Amygdala (tissue), 56 donors: ENCODE measurements at regions not wholly inside any gene's neighbourhood (a gene's known extent, or its start where the extent isn't known, plus 50 kb on each side); places are given as distances from the start of the nearest gene placed in this dataset.

Experiments
- DNase-seq, 56 donors: peaks; one replicate each; lab custom pipeline; 2025; lab: John Stamatoyannopoulos, UW

DNA sequence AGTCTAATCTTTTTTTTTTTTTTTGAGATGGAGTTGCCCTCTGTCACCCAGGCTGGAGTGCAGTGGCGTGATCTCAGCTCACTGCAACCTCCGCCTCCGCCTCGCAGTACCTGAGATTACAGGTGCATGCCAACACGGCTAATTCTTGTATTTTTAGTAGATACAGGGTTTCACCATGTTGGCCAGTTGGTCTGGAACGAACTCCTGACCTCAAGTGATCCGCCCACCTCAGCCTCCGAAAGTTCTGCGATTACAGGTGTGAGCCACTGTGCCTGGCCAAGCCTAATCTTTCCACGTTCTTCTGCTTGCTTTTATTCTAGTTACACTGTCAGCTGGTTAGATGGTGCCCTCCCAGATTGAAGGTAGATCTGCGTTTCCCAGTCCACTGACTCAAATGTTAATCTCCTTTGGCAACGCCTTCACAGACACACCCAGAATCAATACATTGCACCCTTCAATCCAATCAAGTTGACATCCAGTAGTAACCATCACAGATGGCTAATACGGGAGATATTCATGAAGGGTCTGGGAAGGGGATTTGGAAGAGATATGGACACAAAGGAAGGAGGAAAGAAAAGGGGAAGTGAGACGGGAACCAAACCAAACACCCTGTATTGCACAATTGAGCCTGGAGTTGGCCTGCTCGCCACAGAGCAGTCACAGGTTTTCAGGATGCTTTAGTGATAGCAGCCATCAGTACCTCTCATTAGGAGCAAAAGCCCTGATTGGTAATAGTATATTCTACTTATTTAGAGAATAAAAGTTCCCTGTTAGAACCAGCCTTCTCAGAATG is 229.8 kb downstream of the PIK3C3 start:
- DNase-seq = no peak

DNA sequence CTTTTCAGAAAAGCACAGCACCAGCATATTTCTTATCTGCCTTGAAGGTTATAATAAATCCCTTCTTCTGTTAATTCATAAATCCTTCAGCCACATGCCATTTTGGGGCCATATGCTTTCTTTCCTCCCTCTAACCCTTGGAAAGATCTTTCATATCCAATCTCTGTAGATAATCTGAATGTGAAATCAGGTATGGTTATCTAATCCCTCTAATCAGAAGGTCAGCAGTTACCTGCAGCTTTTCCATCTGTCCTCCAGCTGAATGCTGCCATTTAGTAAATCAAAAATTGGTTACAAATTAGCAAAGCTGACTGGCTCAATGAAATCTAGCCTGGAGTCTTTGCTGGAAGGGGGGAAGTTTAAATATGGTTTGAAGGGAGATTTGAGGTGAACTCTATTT is 230.5 kb downstream of the PIK3C3 start:
- no peak for DNase-seq

DNA sequence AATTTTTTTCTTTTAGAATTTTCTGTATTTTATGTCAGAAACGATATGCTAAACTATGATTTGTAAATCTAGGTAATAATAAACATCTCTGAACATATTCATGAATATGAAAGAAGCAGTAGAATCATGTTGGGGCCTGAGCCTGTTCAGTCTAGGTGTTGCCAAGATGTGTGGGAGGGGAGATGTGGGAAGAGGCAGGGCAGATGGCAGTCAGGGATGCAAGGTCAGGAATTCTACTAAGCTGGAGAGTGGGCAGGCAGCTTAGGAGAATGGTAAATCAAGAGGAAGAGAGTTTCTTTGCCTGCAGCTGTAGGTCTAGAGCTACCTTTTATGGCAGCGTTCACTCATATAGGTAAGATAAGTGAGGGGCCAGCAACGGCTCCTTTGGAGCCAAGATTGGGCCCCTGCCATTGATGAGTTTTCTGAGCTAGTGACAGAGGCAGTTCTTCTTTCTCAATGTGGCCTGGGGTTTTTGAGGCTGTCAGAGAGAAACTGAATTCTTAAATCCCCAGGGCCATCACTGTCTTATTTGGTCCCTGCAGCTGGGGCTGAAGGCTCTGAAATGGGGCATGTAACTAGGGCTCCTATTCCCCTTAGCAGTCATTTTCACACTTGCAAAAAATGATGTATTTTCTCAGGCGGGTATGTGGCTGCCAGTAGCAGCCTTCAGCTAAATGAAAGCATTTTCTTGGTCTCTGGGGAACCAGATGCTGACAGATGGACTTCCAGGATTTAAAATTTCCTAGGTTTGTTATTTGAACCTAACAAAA is 232.8 kb downstream of the PIK3C3 start:
- no peak for DNase-seq

DNA sequence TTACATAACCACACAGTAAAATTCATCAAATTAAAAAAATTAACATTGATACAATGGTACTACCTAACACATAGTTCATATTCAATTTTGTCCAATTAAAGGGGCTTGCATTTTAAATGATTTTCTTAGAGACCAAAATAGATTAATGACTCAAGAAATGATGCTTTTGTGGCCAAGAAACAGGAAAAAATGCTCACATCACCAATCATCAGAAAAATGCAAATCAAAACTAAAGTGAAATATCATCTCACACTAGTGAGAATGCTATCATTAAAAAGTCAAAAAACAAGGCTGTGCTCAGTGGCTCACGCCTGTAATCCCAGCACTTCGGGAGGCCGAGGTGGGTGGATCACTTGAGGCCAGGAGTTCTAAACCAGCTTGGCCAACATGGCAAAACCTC is 235.6 kb downstream of the PIK3C3 start:
- no peak for DNase-seq

DNA sequence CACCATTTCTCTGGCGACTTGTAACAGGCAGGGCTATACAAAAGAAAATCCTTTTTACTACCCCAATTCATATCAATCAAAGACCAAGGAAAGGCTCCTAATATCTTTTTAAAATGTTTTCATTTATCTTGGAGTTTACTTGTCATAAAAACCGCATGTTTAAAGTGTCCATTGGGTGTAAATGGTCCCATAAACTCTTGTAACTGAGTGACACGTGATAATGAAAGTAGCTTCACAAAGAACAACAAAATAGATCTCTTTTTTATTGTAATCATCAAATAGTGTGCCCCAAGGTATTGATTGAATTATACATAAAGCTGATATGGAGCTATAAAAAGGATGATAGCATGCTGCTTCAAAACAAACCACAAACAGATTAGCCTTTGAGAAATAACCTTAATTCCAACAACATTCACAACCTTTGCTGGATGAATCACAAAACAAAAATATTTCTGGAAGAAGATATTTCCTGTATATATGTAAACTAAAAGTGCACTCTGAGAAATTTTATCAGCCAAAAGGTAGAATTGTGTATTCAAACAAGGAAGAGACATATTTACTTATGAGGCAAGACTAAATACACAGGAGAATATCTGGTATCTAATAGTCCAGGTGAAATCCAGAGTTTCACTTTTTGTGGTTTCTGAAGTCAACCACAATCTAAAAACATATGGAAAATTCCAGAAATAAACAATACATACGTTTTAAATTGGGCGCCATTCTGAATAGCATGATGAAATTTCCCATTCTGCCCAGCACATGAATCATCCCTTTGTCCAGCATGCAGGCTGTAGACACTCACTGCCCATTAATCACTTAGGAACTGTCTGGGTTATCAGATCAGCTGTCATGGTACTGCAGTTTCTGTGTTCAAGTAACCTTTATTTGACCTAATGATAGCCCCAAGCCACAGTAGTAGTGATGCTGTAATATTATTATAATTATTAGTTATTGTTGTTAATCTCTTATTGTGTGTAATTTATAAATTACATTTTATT is 237.5 kb downstream of the PIK3C3 start:
- peak in 3 of 56 donors; percentile 3 to 17 (median 4) for DNase-seq

DNA sequence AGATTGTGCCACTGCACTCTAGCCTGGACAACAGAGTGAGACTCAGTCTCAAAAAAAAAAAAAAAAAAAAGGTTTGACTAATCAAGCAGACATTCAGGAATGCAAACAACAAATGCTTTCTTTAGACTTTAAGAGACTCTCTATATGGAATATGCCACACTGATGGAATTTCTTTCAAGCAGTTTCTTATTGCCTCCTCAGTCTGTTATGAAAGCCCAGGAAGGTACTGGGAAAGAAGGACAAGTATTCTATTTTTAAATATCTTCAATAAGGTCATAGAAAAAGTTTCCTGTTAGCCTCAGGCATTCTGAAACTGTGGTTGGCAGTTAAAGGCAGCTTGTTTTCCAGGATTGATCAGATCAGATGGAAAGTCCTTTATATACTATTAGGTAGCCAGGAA is 241.6 kb downstream of the PIK3C3 start:
- no peak for DNase-seq

DNA sequence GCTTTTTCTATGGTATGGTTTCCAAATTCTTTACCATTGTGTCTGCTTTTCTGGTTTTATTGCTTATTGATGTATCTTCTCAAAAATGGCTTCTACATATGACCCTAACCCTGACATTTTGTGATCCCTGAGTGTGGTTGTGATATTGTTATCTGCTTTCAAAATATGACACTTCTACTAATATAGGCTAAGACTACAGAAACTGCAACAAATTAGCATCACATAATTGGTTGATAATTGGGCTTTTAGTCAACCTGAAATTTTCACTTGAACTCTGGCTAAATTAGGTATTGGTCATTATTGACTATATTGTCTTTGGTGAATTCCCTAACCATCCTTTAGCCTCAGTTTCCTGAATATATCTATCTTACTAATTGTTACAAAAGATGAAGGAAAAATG is 246.1 kb downstream of the PIK3C3 start:
- no peak for DNase-seq

DNA sequence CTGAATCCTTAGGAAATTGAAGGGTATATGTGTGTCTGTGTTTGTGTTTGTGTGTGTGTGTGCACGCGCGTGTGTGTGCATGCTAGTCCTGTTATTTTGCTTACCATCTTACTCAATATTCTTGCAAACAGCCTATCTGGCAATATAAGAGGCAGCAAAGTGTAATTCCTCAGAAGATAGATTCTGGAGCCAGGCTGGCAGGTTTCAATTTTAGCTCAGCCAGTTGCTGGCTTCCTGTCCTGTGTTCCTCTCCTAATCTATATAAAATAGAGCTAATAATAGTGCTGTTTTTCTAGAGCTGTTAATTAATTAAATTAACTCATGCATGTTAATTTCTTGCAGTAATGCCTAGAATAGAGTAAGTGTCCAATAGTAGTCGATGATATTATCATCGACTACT is 256.2 kb downstream of the PIK3C3 start:
- no peak for DNase-seq

DNA sequence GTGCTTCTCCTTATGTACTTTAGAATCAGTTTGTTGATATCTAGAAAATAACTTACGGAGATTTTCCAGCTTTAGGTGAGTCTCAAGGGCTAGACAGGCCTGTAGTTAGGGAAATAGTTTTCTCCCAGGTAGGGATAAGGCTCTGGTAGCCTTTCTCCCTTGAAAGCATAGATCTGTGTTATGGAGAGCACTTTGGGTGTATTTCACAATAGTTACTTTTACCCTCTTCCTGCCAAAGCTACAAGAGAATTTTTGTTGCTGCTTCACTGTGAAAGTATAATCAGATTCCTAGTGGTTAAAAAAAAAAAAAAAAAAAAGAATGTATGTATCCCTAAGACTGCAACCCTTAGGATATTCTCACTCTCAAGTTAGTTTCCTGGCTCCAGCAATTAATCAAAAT is 267.5 kb downstream of the PIK3C3 start:
- no peak for DNase-seq

DNA sequence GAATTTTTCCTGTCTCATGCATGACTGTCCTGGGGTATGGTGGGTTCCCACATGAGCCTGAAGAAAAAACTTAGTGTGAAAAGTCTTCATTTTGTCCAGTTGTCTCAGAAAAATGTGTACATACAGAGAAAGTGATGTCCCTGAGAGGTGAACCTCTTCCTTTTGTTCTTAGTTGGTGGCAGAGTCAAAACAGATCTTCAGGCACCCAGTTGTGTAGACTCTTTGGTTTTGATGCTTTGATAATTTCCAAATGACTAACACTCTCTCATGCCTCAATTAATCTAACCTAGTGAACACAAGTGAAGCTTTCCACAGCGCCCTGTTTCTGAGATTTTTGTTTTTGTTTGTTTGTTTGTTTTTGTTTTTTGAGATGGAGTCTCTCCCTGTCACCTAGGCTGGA is 273.5 kb downstream of the PIK3C3 start:
- no peak for DNase-seq

DNA sequence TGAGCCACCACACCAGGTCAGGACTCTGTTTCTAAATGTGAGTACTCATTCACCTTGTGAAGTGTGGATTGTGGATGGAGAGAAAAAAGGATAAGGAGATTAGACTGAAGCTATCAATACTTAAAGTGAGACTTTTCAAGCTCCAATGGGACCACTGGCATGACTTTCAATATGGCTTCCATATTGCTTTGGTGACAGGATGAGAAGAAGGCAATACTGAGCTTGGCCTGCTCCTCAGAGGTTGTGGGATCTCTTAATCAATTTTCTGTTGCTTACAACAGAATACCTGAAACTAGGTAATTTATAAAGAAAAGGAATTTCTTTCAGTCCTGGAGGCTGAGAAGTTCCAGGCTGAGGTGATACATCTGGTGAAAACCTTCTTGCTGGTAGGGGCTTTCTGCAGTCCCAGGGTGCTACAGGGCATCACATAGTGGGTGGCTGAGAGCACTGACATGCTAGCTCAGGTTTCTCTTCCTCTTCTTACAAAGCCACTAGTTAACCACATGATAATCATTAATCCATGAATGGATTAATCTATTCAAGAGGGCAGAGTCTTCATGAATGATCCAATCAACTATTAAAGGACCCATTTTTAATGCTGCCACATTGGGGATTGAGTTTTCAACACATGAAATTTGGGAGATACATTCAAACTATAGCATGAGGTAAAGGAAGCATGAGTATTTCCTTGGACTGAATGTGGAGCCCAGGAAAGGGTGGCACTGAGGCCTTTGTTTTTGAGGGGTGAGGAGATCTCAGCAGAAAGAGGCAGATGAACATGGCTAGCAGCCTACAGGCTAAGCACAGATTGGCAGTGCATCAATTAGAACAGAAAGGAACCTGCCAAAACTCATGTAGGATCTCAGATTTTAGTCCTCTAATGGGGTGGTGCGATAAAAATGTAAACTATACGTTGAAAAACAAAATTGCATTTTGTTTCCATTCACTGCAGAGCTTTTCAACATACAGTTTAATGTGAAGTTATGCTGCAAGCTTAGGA is 274.5 kb downstream of the PIK3C3 start:
- no peak for DNase-seq

DNA sequence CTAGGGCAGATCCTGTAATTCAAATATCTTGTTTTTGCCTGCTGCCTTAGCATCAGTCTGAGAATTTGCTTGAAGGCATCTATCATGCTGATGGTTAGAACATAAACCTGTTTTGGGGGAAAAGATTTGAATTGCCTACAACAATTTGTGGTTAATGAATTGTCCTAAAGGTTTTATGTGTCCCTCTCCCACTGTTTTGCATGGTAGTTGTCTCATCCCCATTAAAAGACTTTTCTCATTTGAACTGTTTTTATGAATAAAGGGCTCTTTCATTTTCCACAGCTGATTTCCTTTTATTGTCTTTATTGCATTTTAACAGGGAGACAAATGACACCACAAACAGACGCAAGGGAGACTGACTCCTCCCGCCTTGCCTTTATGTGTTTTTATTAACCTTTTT is 275.6 kb downstream of the PIK3C3 start:
- no peak for DNase-seq

DNA sequence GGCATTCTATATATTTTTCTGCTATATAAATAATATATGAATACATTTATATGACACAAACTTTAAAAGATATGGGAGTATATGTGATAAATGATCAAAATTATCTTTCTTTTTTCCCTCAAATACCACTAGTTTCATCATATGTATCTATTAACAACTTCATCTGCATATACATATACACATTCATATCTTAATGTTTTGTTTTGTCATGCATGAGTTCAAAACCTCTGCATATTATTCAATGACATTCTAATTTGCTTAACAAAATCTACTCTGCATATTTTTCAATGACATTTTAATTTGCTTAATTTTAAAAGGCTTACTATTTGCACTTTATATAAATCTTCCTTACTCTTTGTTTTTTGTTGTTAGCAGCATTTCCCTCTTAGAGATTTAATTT is 276.2 kb downstream of the PIK3C3 start:
- no peak for DNase-seq

DNA sequence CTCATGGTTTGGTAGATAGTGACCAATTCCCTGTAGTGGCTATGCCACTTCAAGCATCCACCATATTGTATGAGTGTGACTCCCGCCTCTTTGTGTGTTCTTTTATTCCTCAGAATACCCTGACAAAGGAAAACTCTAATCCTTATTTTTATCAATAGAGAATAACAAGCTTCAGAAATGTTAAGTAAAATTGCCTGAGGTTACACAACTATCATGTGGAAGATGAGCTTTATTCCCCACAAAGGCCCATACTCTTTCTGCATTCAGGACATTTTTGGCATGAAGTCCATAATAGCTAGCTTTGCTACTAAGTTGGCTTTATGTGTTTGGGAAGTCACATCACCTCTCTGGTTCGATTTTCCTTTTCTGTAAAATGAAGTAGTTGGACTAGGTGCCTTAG is 276.8 kb downstream of the PIK3C3 start:
- no peak for DNase-seq

DNA sequence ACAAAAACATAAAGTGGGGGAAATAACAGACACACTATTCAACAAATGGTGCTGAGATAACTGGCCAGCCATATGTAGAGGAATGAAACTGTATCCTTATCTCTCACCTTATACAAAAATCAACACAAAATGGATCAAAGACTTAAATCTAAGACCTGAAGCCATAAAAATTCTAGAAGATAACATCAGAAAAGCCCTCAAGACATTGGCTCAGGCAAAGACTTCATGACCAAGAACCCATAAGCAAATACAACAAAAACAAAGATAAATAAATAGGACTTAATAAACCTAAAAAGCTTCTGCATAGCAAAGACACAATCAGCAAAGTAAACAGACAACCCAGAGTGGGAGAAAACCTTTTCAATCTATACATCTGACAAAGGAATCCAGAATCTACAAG is 278.9 kb downstream of the PIK3C3 start:
- DNase-seq = no peak

DNA sequence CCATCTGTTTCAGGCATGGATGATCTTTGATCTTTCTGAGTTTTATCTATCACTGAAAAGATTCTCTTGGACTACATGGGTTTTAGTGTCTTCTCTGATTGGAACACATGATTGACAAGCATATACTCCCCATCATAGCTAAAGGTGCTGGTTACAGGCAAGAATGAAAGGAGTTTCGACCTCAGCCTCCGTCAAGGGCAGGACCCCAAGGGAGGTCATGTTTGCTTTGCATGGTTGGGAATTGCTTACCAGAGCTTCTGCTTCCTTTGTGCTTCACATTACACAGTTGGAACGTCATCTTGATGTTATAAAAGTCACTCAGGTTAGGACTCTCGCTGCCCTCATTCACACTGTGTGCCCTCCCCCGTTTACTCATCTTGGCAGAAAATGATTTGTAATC is 287.7 kb downstream of the PIK3C3 start:
- DNase-seq = no peak

DNA sequence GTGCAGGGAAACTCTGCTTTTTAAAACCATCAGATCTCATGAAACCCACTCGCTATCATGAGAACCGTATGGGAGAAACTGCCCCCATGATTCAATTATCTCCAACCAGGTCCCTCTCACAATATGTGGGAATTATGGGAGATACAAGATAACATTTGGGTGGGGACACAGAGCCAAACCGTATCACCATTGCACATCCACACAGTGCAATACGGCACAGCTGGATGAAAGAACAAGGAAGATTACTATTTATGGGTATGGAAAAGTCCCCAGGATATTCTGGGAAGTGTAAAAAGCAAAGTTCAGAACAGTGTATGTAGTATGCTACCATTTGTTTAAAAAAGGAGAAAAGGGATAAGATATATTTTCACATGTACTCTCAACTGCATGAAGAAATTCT is 290.1 kb downstream of the PIK3C3 start:
- DNase-seq = no peak

DNA sequence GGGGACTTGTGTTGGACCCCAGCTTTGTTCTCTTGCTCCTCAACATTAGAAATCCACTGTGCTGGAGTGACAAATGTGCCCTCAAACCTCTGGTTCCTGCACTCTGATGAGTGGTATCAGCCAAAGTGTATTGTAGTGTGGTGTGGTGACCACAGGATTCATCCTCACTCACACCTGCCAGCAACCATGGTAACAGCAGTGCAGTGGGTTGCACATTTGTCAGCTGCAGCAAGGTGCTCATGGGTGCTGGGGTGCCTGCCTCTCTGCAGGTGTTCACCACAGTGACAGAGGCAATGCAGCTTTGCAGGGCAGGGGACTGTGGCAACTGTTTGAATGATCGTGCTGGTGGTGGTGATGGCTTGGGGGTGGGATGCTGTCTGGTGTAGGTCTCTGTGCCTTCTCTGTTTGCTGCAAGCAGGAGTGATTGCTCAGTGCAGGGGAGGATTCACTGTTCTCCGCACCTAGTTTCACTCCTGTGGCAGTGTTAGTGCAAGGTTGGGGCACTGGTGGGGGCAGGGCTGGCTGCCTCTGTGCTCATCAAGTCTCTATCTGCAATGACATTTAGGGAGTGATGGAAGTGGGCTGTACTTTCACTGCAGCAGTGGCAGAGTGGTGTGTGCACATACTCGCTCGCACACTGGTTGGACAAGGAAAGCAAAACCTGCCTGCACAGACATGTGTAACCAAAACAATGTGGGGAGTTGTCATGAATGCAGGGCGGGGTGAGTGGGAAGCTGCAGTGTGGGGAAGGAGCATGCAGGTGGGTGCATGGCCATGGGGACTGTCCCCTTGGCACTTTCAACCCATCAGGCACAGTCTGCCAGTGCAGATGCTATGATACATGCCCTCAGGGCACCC is 301.1 kb downstream of the PIK3C3 start:
- DNase-seq = peak in 1 of 56 donors; percentile 0
